Stimulated activated CD4-positive, alpha-beta T cell treated with anti-CD3 and anti-CD28 coated beads, Interleukin-12 subunit alpha, Interleukin-12 subunit beta, amount 100 ng/mL, for 48 hours (primary cell): ENCODE measurements at regions not wholly inside any gene's neighbourhood (a gene's known extent, or its start where the extent isn't known, plus 50 kb on each side); places are given as distances from the start of the nearest gene placed in this dataset.
A peak's percentile ranks its signal among the peaks of the same experiment; 100 is the strongest.
"Not testable (repeated sequence)": the region's sequence is repeated elsewhere in the genome, so short reads cannot be mapped to it uniquely, and the experiment has no call there.

Experiments used
- DNase-seq, 3 donors: peaks; one replicate each; pipeline ENCODE4 v3.0.0-alpha.2; 2020; ENCODE audit warnings: low read depth in 2 of 3, low spot score in 1 of 3

DNA sequence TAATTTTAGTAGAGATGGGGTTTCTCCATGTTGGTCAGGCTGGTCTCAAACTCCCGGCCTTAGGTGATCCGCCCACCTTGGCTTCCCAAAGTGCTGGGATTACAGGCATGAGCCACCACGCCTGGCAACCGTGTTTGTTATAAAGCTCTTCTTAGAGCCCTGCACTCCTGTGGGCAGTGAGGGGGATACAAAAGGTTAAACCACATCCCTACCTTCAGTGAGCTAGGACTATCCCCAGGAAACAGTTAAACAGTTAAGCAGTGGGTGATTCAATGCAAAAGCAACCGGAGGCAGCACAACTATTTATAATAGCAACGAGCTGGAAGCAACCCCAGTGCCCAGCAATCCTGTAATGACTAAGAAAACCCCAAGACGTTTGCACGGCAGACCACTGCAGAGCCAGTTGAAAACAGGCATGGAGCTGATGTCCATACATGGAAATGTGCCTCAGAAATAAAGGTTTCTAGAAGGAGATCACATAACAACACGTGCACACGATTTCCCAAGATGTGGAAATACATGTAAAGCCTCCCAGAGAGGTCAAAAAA lies 107.2 kb upstream of the LYZL2 start:
- DNase-seq = no peak

DNA sequence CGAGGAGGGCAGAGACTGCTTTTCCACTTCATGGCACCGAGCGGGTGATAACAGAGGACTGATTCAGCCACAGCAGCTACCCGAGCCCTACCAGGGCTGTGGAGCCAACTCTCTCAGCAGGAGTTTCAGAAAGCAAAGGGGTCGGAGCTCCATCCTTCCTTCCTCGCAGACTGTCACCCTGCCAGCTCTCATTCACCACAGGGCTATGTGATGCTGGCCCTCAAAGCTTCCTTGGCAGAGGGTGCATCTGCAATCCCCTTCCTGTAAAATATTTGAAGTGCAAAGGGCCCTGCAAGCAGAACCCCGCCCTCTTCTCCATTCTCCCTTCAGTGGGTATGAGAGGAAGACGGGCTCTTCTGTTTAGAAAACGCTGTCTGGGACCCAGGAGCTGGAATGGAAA lies 105.3 kb upstream of the LYZL2 start:
- DNase-seq = no peak

DNA sequence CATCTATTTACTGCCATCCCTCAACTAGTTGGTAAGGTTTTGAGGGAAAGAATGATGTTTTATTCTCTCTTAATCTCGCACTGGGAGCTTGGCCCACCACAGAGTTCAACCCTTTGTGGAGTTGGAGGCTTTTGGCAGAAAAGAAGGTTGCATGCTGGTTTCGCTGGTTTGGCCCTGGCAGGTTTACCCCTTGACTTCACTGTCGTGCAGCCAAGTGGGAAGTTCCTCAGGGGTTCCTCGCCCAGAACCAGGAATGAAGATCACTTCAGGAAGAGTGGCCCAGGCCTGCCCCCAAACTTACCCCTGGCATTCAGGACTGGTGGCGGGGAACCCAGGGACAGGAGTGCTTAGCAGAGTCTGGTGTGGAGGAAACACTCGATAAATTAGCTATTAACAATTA lies 103.1 kb upstream of the LYZL2 start:
- no peak for DNase-seq

DNA sequence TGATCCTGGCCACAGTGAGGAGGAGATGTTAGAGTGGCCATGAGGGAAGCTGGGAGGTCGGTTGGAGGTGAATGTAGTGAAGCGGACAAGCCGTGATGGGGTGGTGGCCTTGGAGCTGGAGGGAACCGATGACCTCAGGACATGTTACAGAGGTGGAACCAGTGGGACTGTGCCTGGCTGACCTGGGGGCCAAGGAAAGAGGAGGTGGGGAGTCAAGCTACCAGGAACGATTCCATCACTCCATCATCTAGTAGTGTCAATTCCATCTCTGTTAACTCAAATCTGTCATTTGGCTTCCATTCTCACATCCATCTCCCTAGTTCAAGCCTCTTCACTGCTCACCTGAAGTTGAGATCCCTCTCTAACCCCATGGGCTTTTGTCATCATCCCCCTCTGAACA lies 102.4 kb upstream of the LYZL2 start:
- DNase-seq = no peak

DNA sequence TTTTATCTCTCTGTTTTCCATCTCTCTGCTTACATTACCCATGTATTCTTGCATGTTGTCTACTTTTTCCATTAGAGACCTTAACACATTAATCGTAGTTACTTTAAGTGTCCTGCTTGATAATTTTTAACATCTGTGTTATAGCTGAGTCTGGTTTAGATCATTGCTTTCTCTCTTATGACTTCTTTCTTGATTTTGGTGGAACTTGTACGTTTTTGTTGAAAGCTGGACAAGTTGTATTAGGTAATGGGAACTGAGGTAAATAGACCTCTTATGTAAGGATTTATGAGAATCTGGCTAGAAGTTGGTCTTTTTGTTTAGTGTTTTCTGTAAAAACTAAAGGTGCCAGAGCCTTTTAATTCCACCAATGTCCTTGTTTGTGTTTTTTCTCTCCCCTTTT lies 100.8 kb upstream of the LYZL2 start:
- DNase-seq = no peak

DNA sequence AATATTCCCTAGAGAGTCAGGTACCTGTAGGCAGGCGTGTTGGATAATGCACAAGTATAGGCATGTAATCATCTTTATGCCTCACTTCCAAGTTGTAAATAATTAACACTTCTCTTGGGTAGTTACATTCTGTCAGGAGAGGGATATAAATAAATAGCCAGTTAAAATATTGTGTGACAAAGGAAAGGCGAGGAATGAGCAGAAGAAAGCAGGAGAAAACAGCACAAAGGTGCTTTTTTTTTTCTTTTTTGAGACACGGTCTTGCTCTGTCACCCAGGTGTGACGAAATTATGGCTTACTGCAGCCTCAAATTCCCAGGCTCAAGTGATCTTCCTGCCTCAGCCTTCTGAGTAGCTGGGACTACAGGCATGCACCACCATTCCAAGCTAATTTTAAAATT lies 99.2 kb upstream of the LYZL2 start:
- no peak for DNase-seq

DNA sequence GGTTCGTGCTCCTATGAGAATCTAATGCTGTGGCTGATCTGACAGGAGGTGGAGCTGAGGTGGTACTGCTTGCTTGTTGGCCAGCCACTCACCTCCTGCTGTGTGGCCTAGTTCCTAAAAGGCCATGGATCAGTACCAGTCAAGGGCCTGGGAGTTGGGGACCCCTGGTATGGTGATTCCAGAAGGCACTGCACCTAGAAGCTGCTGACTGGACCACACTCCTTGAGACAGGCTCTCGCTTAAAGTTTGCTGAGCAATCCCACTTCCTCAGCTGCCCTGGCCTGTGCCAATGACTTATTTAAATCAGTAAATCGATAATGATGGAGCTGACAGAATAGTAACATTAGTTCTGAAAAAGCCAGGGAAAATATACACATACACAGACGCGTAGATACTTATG lies 98.6 kb upstream of the LYZL2 start:
- no peak for DNase-seq

DNA sequence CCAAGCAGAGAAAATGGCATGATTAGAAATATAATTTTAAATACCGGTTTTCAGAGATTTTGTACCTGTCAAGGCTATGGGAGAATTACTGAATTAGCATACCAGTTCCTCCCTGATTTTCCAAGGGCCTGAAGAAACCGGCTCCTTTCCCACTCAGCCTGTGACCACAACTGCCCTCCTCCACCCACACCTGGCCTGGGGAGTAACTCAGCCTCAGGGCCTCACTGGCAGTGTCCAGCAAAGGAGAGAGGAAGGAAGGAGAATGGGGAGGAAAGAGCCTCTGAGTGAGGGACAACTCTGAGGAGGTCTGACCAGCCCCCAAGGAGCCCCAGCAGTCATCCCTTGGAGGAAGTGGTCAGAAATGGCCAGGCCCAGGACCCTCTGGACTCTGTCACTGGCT lies 98.0 kb upstream of the LYZL2 start:
- DNase-seq = no peak

DNA sequence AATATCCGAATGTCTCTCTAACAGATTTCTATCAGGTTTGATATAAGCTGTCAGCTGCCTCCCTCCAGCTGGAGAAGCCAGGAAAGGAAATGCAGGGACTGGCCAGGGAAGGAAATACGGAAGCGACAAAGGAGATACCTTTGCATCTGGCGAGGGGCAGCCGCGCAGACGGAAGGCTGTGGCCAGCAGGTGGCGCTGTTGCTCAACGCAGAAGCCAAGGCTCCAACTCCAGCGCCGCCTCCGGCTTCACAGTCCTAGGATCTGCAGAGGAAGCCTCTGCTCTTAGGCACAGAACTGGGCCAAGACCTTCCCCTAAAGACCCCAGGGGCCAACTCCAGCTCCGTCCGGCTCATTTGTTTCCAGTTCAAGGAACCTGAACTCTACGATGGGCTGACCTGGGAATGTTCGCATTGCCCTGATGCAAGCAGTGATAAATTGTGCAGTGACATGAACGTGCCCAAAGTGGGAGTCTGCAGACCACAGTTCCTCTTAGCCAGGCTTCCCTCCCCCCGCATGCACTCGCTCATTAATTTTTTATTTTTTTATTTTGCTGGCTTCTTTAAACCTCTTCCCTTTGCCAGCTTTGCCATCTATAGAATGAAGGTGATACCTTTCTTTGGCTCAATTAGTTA lies 97.3 kb upstream of the LYZL2 start:
- DNase-seq = peak; percentile 67 to 80 (median 80)

DNA sequence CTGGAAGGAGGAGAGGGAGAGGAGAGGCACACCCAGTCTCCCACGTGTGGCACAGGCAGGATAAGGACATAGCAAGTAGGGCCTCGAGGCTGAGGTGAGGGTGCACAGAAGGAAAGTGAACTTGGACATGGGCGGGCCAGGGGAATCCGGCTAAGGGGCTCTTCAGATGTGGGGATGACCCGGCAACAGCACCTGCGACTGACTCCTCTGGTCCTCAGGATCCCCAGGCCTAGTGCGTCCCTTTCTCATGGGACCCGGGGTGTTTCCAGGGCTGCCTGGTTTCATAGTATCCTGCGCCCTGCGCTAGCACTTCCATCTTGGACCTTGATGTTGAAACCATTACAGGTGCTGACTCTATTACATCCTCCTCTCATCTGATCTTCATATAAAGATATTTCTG lies 96.1 kb upstream of the LYZL2 start:
- no peak for DNase-seq

DNA sequence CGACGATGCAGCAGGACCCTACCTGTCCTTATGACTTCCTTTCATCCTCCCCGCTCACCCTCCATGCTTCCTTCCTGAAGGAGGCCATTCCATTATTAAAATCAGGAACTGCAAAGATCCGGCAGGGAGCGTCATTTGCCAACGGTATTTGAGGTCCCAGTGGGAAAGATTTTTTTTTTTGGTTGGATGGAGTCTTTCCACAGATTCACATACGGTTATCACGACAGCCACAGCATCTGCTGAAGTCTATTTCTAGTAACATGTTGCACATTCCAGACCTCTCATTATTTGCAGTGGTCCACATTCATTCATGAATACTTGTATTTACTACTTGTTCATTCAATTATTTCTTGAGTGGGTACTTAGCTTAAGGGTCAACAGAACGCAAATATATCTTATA lies 94.7 kb upstream of the LYZL2 start:
- DNase-seq = no peak

DNA sequence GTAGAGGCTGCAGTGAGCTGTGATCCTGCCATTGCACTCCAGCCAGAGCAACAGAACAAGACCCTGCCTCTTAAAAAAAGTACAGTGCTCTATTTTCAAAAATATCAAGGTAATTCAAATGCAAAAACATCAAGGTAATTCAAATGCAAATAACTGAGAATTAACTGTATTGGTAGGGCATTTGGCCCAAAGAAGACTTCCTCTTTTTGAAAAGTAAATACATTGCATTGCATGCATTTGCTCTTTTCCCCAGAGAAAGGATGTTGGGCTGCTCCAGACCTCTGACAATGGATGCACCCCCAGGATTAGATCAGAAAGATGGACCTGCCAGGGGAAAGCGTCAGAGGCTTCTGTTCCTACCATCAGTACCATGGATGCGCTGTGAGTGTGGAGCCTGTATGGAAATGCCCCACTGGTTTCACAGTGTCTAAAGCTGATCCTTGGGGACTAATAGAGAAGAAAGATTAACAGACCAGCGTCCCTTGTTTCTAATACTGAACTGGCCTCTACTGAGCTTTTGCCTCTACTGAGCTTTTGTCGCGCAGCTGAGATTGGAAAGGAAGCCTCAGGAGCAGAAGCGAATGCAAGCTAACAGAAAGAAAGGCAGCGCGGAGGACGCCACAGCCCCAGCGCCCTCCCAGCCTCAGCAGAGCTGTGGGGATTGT lies 93.5 kb upstream of the LYZL2 start:
- no peak for DNase-seq

DNA sequence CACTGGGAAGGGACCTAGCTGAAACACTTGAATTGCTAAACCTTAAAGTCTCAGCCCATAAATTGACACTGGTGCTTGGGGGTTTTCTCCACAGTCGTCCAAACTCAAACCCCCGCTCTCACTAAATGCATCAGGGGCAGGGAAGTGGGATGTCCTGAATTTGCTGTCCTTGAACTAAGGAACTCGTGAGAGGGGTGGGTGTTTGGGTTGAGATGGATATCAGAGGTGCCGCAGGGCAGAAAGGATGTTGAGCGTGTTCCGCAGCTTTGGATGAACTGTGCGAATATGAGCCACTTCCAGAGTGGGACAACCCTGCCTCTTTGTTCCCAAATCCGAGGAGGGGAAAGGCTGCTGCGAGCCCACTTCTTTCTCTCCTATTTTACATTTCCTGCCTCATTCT lies 90.3 kb upstream of the LYZL2 start:
- DNase-seq = no peak

DNA sequence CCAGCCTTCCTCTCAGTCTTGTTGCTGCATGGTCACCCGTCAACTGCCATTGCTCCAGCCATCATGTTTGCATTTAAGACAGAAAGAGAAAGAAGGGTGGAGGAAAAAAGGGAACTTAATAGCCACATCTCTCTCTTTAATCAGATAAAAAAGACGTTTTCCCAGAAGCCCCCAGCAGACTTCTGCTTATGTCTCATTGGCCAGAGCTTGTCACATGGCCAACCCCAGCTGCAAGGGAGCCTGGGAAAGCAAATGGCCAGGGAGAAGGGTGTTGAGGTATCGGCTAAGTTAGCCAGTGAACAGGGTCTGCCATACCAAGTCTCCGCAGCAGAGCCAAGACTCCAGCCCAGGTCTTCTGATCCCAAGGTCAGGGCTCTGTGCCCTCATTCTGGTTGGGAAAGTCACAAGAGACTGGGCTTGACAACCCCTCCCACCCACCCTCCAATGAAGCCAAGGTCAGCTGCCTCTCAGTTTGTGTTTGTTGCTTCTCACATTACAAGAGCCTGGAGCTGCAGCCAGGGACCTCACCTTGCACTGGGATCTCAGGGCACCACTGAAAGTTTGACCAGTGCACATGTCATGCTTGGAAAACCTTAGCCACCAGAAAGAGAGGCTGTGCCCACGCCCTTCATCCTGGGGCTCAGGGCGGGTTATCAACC lies 80.3 kb upstream of the LYZL2 start:
- DNase-seq = no peak

DNA sequence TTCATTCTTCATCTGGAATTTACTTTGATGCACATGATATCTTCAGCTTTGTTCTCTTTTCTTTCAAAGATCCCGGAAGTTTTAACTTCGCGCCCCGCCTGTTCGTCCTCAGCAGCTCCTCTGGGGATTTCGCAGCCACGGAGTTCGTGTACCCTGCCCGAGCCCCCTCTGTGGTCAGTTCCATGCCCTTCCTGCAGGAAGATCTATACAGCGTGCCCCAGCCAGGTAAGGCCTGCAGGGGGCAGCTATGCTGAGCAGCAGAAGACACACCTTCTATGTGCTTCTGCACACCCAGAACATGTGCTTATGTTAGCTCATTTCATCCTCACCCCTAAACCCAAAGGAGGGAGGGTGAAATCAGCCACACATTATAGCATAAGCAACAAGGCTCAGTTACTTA lies 79.7 kb upstream of the LYZL2 start:
- DNase-seq = no peak

DNA sequence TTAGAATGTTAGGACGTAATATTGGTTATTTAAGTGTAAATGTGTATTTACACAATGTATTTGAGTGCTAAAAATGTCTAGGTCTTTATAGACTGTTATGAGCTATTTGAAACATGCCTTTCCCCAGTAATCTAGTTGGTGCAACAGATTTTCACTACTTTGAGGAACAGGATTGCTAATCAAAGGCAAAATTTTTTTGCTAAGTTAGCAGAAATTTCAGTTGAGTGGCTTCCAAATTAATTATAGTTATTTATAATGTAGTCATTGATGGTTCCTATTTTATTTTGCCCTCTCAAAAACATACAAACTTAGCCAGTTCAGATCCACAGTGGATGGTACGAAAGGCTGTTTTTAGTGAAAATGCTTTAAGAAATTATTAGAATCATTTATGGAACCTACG lies 78.7 kb upstream of the LYZL2 start:
- no peak for DNase-seq

DNA sequence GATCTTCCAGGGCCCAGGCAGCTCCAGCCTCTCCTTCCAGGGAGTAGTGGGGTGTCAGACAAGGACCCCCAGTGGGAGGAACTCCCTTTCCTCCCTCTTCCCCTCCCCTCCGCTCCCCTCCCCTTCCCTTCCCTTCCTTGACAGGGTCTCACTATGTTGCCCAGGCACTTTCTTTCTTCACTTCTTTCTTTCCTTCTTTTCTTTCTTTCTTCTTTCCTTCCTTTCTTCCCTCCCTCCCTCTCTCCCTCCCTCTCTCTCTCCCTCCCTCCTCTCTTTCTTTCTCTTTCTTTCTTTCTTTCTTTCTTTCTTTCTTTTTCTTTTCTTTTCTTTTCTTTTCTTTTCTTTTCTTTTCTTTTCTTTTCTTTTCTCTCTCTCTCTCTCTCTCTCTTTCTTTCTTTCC lies 76.6 kb upstream of the LYZL2 start:
- not testable (repeated sequence) for DNase-seq

DNA sequence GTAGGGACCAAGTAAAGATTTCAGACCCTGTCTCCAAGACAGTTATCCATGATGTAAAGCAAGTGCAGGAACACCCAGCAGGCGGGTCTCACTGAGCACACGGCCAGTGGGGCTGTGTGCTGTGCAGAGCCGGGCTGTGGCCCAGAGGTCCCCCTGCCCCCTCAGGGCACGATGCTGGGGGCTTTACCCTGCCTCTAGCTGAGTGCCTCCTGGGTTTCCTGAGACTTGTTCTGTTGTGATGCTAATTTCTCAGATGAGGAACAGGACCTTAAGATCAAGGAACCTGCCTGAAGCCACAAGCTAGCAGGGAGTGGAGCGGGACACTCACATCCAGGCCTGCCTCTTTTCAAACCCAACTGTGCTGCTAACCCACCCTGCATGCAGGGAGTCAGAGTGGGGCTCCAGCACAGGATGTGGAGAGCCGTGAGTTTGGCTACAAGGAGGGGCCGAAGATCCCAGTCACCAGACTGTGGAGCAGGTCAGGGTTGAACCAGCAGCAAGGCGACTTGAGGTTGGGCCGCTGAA lies 76.1 kb upstream of the LYZL2 start:
- no peak for DNase-seq

DNA sequence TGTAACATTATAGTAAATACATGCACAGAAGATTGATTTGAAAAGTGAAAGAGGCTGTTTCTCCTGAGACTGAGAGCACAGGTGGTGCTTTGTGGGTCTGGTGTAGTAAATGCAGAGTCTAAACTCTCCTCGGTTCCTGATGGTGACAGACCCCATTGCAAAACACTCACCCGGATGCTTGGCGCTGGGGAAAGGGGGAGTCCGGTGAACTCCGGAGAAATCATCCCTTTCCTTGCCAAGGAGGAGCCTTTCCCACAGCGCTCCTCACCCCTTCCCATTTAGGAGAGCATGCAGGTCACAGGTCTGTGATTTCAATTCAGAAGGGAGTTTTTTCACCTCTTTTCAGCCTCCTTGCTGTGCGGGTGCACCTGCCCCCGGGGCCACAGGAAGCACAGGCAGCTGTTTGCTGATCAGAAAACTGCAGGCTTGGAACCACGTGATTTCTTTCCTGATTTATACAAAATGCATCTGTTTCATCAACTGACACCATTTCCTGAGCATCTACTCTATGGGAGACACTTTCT lies 75.6 kb upstream of the LYZL2 start:
- no peak for DNase-seq

DNA sequence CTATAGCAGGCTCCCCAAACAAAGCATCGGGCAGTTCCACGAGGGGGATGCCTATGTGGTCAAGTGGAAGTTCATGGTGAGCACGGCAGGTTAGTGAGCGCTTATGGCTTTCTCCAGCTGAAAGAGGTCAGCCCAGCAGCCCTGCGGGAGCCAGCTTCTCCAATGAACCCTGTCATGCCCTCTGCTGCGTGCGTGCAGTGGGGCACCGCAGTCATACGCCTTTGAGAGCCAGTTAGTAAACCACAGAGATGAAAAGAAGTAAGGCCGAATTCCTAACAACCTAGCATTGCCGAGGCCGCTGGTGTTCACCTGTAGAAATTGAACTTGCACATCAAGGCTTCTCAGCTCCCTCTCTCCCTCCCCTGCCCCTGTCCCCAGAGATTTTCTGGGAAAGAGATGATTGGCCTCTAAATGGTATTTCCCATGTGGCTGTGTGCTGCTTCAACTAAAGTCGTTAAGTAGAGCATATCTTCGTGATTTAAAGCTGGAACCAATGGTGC lies 75.1 kb upstream of the LYZL2 start:
- not testable (repeated sequence) for DNase-seq

DNA sequence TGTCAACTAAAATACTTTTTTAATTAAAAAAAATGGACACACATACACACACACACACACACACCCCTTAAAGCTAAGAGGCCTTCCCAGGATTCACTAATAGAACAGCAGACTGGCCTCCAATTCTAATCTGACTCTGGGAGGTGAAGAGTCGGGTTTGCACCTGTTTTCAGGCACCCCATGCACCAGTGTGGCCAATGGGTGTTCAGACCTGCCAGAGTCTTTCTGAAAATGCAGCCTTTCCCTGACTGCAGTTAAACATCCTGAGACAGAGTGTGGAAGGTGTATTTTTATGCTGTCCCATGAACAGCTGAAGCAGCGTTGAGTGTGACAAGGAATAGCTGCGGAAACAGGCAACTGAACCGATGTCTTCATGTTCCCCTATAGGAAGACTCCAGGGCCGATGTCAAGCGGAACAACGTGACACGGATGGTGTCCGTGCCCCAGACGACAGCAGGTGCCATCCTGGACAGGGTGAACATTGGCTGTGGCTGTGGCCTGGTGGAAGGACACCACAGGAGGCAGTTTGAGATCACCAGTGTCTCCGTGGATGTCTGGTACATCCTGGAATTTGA lies 74.6 kb upstream of the LYZL2 start:
- DNase-seq = no peak
